Urothelium cell line (cell line): ENCODE measurements at regions not wholly inside any gene's neighbourhood (a gene's known extent, or its start where the extent isn't known, plus 50 kb on each side); places are given as distances from the start of the nearest gene placed in this dataset.

Source experiments
- DNase-seq: peaks from one replicate; pipeline ENCODE4 v3.0.0; 2011; ENCODE audit warnings: low spot score, mixed read lengths
- FAIRE-seq: peaks from 2 replicates; lab custom pipeline; 2011; peaks lifted over from hg19 to GRCh38; lab: Jason Lieb, UNC

GRCh38 chr6:40912158-40912946 is 126.7 kb downstream of the UNC5CL start:
- DNase-seq, result no peak
- no peak for FAIRE-seq

GRCh38 chr6:40910260-40910893 is 128.6 kb downstream of the UNC5CL start:
- FAIRE-seq, result no peak
- DNase-seq, result no peak

- FAIRE-seq (no peak), DNase-seq (no peak)
Observed at GRCh38 chr6:40909811-40910210, 129.2 kb downstream of the UNC5CL start.

- peak; percentile 64 for DNase-seq
- FAIRE-seq, result no peak
Observed at GRCh38 chr6:40907198-40907701, 131.8 kb downstream of the UNC5CL start.

GRCh38 chr6:40906759-40907158 is 132.3 kb downstream of the UNC5CL start:
- FAIRE-seq (no peak), DNase-seq (peak; percentile 63)

- no peak for DNase-seq
- no peak for FAIRE-seq
Observed at GRCh38 chr6:40904583-40905194, 134.3 kb downstream of the UNC5CL start.

- FAIRE-seq (no peak), DNase-seq (no peak)
Observed at GRCh38 chr6:40903456-40903855, 135.6 kb downstream of the UNC5CL start.

DNA sequence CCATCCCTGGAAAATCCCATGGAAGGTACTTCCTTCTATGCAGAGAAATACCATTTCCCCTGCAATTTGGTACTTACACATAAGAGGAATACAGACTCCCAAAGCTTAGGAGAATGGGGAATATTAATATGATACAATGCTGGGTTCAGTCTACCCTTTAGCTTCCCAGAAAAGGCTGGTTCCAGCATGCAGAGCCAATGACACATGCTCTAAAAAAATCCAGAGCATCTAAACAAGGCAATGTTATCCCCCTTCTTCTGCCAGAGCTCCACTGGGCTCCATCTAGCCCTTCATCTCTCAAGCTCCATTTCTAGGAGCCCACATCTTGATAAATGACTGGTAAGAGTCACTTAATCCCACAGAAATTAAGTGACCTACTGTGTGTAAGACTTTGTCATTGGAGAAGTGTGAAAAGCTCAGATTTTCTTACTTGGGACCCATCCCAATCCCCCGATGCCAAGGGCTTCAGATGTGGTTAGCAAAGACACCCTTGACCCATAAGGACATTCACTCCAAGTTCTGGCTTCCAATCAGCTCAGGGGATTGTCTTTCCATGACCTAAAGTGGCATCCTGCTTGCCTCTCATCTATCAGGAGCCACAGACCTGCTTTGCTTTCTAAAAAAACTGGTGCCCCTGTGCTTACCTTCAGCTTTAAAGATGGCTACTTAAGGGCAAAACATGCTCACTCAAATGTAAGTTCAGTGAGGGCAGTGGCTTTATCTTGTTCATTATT is 137.5 kb downstream of the UNC5CL start:
- no peak for FAIRE-seq
- no peak for DNase-seq

DNA sequence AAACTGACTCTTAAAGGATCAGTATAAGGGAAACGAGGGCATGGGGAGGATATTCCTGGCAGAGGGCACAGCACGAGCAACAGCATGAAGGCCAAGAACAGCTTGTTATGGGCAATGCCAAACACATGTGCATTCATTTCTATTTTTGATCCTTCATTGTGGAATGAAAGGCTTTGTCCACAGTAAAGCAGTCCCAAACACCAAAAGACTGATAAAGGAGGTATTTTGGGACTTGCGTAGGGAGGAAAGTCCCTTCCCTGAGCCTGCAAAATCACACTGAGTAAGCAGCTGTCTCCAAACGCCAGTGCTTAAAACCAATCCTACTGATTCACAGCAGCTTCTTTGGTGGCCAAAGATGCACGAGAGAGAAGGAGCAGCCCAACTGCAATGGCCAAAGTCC is 138.2 kb downstream of the UNC5CL start:
- DNase-seq (no peak), FAIRE-seq (no peak)

GRCh38 chr6:40899684-40900155 is 139.3 kb downstream of the UNC5CL start:
- DNase-seq (no peak), FAIRE-seq (no peak)

GRCh38 chr6:40898073-40898472 is 140.9 kb downstream of the UNC5CL start:
- FAIRE-seq (no peak), DNase-seq (no peak)

DNA sequence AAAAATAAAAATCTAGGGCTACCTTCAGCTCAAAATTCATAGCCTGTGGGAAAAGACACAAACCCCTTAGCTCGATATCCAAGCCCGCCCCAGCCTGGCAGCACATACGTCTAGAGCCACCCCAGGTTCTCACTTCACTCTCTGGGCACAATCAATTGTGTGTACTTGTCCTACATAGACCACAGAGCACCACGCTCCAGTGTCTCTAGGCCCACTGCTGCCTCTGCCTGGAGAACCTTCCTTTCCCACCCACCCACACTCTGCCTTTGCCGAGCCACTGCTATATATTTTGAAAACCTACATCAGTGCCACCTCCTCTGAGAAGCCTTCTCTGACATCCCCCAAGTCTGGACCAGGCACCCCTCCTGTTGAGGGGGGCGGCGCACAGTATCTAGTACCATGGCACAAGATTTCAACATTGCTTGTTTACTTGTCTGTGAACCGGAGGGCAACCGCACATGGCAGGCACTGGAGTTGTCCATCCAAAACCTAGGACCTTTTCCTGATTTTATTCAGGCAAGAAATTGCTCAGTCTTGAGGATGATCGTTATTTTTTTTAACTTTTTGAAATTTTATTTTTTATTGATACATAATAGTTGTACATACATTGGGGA is 141.5 kb downstream of the UNC5CL start:
- FAIRE-seq (no peak), DNase-seq (no peak)

DNA sequence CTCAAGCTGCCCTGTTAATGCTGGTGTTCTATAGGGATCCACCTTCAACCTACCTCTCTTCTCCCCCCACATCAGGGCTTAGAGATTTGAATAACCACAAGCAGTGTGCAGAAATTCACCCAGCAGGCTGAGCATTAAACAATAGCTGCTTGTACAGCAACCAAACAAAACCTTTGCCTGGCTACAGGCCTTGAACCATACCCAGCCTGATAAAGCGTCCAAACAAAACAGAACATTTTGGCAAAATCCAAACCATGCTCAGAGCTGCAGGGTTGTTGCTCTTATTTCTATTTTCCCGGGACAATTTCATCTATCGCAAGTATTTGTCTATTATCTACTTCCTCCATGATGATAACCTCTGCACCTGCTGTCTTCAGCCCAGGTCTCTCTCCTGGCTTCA is 142.3 kb downstream of the UNC5CL start:
- DNase-seq (no peak), FAIRE-seq (no peak)

GRCh38 chr6:40894962-40895799 is 143.8 kb downstream of the UNC5CL start:
- DNase-seq, result peak; percentile 59
- no peak for FAIRE-seq

GRCh38 chr6:40893021-40893420 is 146.0 kb downstream of the UNC5CL start:
- FAIRE-seq, result no peak
- DNase-seq, result no peak

DNA sequence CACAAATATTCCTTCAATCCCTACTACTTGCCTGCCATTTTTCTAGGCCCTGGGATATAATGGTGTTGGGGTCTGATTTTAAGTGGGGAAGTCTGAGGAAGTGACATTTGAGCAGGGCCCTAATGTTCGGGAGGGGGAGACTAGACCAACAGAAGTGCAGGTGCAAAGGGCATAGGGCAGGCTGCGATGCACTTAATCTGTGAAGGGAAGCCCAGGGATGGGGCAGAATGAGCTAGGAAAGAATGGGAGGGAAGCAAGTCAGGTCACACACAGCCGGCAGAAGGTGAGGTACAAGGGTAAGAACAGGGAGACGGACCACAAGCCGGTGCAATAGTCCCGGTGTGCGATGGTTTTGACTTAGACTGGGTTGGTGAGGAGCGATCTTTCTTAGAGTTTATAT is 146.8 kb downstream of the UNC5CL start:
- no peak for FAIRE-seq
- DNase-seq, result no peak

- DNase-seq (no peak), FAIRE-seq (no peak)
Observed at GRCh38 chr6:40891686-40892085, 147.3 kb downstream of the UNC5CL start.

DNA sequence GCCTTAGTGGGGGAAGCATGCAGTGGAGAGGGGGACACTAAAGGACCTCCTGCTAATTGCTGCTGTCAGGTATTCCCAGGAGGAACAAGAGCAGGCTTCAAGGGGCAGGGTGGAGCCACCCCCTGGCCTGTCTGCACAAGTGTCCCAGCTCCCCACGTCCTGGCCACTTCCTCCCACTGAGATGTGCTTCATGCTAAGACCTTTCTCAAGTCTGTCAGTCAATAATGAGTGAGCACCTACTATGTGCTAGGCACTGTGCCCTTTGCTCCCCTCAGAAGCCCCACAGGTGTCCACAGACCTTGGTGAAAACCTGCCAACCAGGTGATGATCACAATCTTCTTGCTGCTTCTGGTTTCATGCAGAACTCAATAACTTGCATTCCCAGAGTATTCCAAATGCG is 147.9 kb downstream of the UNC5CL start:
- FAIRE-seq, result no peak
- no peak for DNase-seq

- DNase-seq (no peak), FAIRE-seq (no peak)
Observed at GRCh38 chr6:40889137-40889832, 149.7 kb downstream of the UNC5CL start.
